GM12873 (cell line): ENCODE measurements at regions not wholly inside any gene's neighbourhood (a gene's known extent, or its start where the extent isn't known, plus 50 kb on each side); places are given as distances from the start of the nearest gene placed in this dataset.

Experiments used
- CTCF ChIP-seq: IDR thresholded peaks from 2 replicates; pipeline ENCODE4 v1.5.1; 2012; ENCODE audit warnings: low read depth, mild to moderate bottlenecking, moderate library complexity, low read length, control low read depth; ENCODE audit not compliant: insufficient read depth; ENCODE audit errors: missing control alignments

- TF ChIP-seq CTCF = no peak
Observed at GRCh38 chr5:20972419-20972925, 984.5 kb upstream of the CDH18 start.

GRCh38 chr5:20959347-20959746, 971.3 kb upstream of the CDH18 start:
- no peak for TF ChIP-seq CTCF

GRCh38 chr5:20958641-20959040, 970.6 kb upstream of the CDH18 start:
- TF ChIP-seq CTCF = no peak

- no peak for TF ChIP-seq CTCF
Observed at GRCh38 chr5:20956134-20956533, 968.1 kb upstream of the CDH18 start.

GRCh38 chr5:20949636-20950035, 961.6 kb upstream of the CDH18 start:
- TF ChIP-seq CTCF = no peak

GRCh38 chr5:20833081-20833627, 845.2 kb upstream of the CDH18 start:
- TF ChIP-seq CTCF = no peak

GRCh38 chr5:20832204-20833080, 844.4 kb upstream of the CDH18 start:
- TF ChIP-seq CTCF = no peak
